ENCODE measurements at regions not wholly inside any gene's neighbourhood (a gene's known extent, or its start where the extent isn't known, plus 50 kb on each side); places are given as distances from the start of the nearest gene placed in this dataset.

DNA sequence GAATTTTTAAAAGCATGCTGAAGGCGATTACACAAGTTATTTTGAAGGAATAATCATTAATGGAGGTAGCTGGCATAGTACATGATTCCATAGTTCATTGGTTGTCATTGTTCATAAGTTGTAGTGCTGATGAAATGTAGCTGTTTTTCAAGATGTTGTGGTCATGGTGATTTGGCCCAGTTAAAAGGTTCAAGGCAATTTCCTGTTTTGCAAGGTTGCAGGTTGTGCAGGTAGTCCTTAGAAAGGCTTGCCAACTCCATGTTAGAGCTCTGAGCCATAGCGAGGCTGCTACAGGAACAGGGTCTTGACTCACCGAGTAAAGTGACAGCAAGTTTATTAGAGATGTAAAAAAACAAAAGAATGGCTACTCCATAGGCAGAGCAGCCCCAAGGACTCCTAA lies 95.8 kb upstream of the CHORDC1 start:
- BruUV-seq (replicated peaks), result no TSS peak
- no peaks in the 10 kb centered on the region for H3K9me3 ChIP-seq (ENCODE audit: control insufficient read depth, insufficient read depth, low read depth, low read length)
- H3K4me3 ChIP-seq (ENCODE audit: low read depth in 2 of 2, low read length in 2 of 2), result no peak overlapping the region
- no peak overlapping the region for H3K27ac ChIP-seq (ENCODE audit: low read length)
- ChIA-PET CTCF (no interaction called here), POLR2A (no interaction called here)
- H3K36me3 ChIP-seq (ENCODE audit: control insufficient read depth, insufficient read depth, low read length), result no peaks in the 10 kb centered on the region
- no peaks in the 10 kb centered on the region for H3K27me3 ChIP-seq (ENCODE audit: control insufficient read depth, insufficient read depth, low read length)
- no peaks in the 10 kb centered on the region for H3K4me1 ChIP-seq (ENCODE audit: control insufficient read depth, insufficient read depth, low read length)
- no peak for DNase-seq (ENCODE audit: low read depth, low spot score)
- intact Hi-C loops (cut with micrococcal nuclease; ENCODE audit: unreplicated experiment), result no loop called here
- no peak for TF ChIP-seq SIN3A (IDR thresholded peaks at IDR 0.05; ENCODE audit: borderline replicate concordance, insufficient read depth, low read depth, low read length)
- in situ Hi-C loops (cut with HindIII; ENCODE audit: low pct_unique_long_range_greater_than_20kb, low sequenced_read_pairs), result no loop called here
- no peak for ATAC-seq

DNA sequence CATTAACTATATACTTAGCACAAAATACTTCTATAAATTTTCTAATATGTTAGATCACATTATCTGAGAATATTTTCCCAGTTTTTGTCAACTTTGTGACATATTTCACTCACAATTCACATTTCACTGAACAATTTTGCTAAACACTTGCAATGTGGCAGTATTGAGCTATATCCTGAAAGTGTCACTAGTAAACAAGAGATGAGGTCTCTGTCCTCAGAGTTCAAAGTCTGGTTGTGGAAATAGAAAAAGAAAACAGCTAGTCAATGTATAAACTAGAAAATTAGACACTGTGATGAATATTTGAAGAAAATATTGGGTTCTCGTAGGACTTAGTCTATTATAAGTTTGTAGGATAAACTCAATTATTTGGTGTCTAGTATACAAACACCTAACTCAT lies 87.4 kb upstream of the CHORDC1 start:
- H3K9me3 ChIP-seq (ENCODE audit: control insufficient read depth, insufficient read depth, low read depth, low read length), result no peaks in the 10 kb centered on the region
- H3K36me3 ChIP-seq (ENCODE audit: control insufficient read depth, insufficient read depth, low read length), result no peaks in the 10 kb centered on the region
- H3K4me3 ChIP-seq (ENCODE audit: low read depth in 2 of 2, low read length in 2 of 2), result no peak overlapping the region
- no peak overlapping the region for H3K27ac ChIP-seq (ENCODE audit: low read length)
- in situ Hi-C loops (cut with HindIII; ENCODE audit: low pct_unique_long_range_greater_than_20kb, low sequenced_read_pairs), result no loop called here
- no TSS peak for BruUV-seq (replicated peaks)
- TF ChIP-seq, protein P1, sequence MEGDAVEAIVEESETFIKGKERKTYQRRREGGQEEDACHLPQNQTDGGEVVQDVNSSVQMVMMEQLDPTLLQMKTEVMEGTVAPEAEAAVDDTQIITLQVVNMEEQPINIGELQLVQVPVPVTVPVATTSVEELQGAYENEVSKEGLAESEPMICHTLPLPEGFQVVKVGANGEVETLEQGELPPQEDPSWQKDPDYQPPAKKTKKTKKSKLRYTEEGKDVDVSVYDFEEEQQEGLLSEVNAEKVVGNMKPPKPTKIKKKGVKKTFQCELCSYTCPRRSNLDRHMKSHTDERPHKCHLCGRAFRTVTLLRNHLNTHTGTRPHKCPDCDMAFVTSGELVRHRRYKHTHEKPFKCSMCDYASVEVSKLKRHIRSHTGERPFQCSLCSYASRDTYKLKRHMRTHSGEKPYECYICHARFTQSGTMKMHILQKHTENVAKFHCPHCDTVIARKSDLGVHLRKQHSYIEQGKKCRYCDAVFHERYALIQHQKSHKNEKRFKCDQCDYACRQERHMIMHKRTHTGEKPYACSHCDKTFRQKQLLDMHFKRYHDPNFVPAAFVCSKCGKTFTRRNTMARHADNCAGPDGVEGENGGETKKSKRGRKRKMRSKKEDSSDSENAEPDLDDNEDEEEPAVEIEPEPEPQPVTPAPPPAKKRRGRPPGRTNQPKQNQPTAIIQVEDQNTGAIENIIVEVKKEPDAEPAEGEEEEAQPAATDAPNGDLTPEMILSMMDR (IDR thresholded peaks at IDR 0.05), result no peak; the same call in 1 of the 2 replicates
- DNase-seq (ENCODE audit: low read depth, low spot score) (no peak), ATAC-seq (no peak)
- no peaks in the 10 kb centered on the region for H3K4me1 ChIP-seq (ENCODE audit: control insufficient read depth, insufficient read depth, low read length)
- no peaks in the 10 kb centered on the region for H3K27me3 ChIP-seq (ENCODE audit: control insufficient read depth, insufficient read depth, low read length)
- ChIA-PET POLR2A (no interaction called here), CTCF (no interaction called here)
- intact Hi-C loops (cut with micrococcal nuclease; ENCODE audit: unreplicated experiment), result no loop called here

DNA sequence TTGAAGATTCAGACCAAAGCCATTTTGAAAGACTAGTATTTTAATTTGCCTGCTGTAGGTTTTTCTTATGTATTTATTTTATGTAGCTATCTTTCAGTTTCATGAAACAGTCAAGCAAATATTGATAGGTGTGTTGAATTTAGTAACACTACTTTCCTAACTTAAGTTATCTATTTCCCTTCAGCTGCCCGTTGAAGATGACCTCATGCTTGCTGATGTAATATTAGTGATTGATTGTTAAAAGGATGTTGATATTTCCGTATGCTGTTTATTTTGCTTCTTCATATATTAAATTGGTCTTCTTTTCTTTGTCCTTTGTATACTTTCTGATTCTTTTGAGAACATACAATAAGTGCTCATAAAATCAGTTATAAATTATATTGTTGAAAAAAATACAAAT lies 86.8 kb upstream of the CHORDC1 start:
- H3K9me3 ChIP-seq (ENCODE audit: control insufficient read depth, insufficient read depth, low read depth, low read length), result no peaks in the 10 kb centered on the region
- ChIA-PET CTCF (no interaction called here), POLR2A (no interaction called here)
- no TSS peak for BruUV-seq (replicated peaks)
- no peaks in the 10 kb centered on the region for H3K36me3 ChIP-seq (ENCODE audit: control insufficient read depth, insufficient read depth, low read length)
- H3K4me3 ChIP-seq (ENCODE audit: low read depth in 2 of 2, low read length in 2 of 2), result no peak overlapping the region
- no peaks in the 10 kb centered on the region for H3K27me3 ChIP-seq (ENCODE audit: control insufficient read depth, insufficient read depth, low read length)
- intact Hi-C loops (cut with micrococcal nuclease; ENCODE audit: unreplicated experiment) (no loop called here), in situ Hi-C loops (cut with HindIII; ENCODE audit: low pct_unique_long_range_greater_than_20kb, low sequenced_read_pairs) (no loop called here)
- no peaks in the 10 kb centered on the region for H3K4me1 ChIP-seq (ENCODE audit: control insufficient read depth, insufficient read depth, low read length)
- TF ChIP-seq SIN3A (IDR thresholded peaks at IDR 0.05; ENCODE audit: borderline replicate concordance, insufficient read depth, low read depth, low read length) (no peak), TCF7L2 (IDR thresholded peaks at IDR 0.05; ENCODE audit: low read depth, low read length) (no peak), REST (IDR thresholded peaks at IDR 0.05; ENCODE audit: insufficient read depth in 1 of 2, low read depth in 2 of 2, low read length in 1 of 2) (no peak), POLR2AphosphoS5 (IDR thresholded peaks at IDR 0.05; ENCODE audit: low read depth, low read length) (no peak)
- TF ChIP-seq, protein P1 (IDR thresholded peaks at IDR 0.05), result no peak
- H3K27ac ChIP-seq (ENCODE audit: low read length), result no peak overlapping the region
- no peak for DNase-seq (ENCODE audit: low read depth, low spot score)
- ATAC-seq, result no peak
